RPMI8226 (cell line): ENCODE measurements at regions not wholly inside any gene's neighbourhood (a gene's known extent, or its start where the extent isn't known, plus 50 kb on each side); places are given as distances from the start of the nearest gene placed in this dataset.
"Not testable (repeated sequence)": the region's sequence is repeated elsewhere in the genome, so short reads cannot be mapped to it uniquely, and the experiment has no call there.

Source experiments
- DNase-seq: peaks from one replicate; pipeline ENCODE4 v3.0.0-alpha.2; 2015

DNA sequence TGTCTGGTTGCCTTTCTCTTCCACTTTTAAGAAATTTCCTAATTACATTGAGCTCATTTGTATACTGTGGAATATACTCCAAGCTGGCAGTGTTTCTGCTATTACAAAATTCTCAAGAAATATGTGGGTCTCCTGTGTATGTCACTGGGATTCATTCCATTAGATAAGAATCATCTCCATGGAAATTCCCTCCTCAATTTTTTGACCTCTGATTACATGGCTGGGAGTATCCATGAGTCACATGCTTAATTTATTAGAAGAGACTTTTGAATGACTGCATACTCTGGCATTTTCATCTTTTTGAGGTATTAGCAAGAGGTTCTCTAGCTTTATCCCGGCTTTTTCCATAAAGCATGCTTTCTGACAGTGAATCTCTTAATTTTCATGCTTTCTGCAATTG is 665.5 kb upstream of the CNTNAP5 start:
- no peak for DNase-seq

DNA sequence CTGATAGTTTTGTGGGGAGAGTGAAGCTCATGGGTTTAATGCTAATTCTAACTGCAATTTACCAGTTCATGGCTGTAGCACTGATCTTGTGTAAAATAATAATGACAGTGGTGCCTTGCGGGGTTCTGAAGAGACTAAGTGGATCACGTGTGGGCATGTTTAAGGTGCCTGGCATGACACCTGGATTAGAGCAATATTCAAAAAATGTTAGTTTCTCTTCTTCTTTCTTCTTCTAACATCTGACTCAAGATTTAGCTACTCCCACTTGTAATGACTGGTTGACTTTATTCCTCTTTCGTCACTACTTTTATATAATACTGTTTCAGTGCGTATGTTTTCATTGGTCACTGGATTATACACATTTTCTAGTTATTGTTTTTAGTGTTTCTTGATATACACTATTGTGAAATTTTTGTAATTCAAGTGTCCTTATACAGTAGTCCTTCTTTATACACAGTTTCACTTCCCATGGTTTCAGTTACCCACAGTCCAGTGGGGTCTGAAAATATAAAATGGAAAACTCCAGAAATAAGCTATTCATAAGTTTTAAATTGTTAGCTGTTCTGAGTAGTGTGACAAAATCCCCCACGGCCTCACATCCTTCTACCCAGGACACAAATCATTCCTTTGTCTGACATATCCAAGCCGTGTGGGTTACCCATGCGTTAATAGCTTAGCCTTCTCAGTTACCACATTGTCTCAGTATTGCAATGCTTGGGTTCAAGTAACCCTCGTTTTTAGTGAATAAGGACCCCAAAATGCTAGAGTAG is 662.2 kb upstream of the CNTNAP5 start:
- peak; percentile 3 for DNase-seq

DNA sequence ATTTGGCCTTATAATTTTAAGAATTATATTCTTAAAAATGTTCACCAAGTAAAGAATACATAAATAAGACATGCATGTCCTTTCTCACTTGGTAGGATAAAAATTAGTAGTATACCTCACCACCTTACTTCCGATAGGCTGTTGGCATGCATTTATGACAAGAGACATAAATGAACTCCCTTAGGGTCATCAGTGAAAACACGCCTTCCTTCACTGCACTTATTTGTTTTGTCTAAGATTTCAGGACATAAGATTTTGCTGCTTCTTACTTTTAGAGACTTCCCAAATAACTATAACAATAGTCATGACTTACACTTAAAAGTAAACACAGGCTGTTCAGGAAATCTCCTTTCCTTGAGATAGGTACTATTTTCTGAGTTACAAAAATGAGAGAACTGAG is 661.3 kb upstream of the CNTNAP5 start:
- no peak for DNase-seq

DNA sequence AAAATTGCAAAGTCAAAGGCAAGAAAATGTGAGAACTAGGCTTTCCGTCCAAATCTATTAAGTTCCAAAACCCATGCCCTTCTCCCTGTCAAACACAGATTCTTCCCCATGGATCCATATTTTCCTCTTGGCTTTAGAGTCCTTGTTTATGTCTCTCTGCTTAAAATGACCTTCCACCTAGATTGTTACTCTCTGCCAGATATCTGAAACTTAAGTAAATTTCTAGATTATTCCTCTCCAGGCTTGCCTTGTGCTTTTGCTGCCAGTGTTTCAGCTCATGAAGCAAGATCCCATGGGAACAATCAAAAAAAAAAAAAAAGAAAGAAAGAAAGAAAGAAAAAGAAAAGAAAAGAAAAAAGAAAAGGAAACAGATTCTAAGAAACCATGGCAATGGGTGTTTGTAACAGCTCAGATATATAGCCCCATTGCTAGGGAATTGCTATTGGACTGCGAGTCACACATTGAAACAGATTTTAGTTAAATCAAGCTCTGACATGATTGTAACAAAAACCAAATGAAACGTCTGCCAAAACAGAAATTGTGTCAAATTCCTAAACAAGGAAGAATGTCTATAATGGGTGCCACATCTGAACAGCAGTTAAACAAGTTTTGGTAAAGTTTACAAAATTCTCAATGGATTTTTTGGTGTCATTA is 660.7 kb upstream of the CNTNAP5 start:
- DNase-seq, result no peak

DNA sequence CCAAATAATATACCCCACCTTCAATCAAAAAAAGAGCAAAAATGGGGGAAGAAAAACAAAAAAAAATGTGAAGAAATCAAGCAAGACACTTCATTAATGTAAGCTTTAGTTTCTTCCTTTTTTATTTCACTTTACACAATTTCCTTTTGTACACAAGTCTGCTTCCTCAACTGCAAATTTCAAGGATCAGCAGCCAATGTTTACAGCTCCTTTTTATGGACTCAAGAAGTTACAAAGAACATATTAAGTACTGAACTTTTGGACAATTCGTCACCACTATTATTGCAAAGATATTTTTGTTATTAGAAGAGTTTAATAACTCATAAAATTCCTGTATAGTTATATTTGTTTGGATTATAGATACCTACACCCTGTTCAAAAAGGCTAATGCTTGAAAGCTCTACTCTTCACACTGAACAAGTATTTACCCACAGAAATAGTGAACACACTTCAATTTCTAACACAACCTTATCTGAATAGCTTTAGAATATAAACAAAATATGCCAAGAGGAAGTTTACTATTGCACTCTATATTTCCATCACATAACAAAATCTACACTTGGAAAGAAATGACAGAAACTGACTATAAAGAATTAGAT is 658.7 kb upstream of the CNTNAP5 start:
- no peak for DNase-seq

DNA sequence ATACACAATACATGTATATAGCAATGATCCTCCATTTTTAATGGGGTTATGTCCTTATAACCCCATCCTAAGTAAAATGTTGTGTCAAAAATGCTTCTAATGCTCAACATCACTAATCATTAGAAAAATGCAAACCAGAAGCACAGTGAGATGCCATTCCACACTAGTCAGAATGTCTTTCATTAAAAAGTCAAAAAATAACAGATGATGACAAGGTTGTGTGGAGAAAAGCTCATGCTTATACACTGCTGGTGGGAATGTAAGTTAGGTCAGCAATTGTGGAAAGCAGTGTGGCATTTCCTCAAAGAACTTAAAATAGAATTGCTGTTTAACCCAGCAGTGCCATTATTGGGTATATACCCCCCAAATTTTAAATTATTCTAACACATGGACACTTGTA is 654.9 kb upstream of the CNTNAP5 start:
- DNase-seq, result no peak

DNA sequence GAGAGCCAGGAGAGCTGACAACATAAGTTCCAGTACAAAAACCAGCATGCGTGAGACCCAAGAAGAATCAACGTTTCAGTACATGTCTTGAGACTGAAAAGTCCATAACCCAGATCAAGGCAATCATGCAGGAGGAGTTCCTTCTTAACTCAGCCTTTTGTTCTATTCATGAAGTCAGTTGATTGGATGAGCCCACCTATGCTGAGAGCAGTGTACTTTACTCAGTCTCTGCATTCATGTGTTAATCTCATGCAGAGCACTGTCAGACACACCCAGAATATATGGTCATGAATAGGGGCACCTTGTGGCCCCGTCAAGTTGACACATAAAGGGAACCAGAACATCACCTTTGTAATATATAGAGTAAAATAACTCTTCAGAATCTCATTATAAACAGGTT is 653.6 kb upstream of the CNTNAP5 start:
- DNase-seq, result no peak

DNA sequence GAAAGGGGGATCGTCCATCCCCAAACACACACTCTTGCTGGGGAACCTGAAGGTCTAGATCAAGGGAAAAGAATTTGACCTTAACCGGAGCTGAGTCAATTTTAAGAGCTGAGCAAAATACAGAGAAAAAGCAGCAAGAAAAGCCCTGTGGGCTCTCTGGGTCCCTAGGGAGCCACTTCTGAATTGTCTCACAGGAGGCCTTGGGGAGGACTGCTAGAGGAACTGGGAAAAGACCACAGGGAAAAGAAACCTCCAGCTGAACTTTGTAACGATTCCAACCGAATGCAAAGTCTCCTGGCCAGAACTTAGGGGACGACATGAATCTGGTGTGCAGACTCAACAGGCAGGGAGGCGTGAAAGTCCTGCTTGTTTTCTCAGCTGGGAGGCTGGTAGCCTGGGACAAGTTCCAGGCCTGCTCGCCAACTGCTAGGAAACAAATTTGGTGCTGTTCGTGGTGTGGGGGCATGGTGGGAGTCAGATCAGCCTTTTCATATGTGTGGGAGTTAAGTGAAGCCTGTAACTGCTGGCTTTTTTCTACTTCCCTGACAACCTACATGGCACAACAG is 644.6 kb upstream of the CNTNAP5 start:
- DNase-seq, result no peak

DNA sequence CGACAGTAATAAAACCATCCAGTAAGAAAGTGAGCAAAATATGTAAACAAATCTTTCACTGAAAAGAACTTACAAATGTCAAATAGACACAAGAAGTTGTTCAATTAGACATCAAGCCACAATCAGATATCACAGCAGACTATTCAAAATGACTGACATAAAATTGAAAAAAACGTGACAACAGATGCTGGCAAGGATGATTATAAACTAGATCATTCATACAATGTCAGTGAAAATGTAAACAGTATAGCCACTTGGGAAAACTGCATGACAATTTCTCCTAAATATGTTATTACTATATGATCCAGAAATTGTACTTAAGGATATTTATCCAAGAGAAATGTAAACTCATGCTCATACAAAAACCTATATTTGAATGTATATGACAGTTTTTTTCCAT is 609.4 kb upstream of the CNTNAP5 start:
- no peak for DNase-seq

DNA sequence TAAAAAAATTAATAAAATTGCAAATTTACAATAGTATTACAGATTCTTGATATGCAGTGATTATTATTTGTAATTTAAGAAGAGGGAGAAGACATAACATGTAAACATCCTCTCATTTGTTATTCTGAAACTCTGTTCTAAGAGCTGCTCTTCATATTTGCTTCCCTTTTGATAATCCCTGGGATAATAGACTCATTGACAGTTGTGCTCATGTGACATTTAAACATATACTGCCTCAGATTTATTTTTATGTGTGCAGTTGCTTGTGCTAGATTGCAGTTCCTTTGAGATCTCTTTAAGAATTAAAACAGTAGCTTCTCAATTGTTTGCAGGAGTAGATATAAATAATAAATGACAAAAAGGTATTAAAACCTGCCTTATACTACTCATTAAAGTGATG is 605.1 kb upstream of the CNTNAP5 start:
- no peak for DNase-seq

DNA sequence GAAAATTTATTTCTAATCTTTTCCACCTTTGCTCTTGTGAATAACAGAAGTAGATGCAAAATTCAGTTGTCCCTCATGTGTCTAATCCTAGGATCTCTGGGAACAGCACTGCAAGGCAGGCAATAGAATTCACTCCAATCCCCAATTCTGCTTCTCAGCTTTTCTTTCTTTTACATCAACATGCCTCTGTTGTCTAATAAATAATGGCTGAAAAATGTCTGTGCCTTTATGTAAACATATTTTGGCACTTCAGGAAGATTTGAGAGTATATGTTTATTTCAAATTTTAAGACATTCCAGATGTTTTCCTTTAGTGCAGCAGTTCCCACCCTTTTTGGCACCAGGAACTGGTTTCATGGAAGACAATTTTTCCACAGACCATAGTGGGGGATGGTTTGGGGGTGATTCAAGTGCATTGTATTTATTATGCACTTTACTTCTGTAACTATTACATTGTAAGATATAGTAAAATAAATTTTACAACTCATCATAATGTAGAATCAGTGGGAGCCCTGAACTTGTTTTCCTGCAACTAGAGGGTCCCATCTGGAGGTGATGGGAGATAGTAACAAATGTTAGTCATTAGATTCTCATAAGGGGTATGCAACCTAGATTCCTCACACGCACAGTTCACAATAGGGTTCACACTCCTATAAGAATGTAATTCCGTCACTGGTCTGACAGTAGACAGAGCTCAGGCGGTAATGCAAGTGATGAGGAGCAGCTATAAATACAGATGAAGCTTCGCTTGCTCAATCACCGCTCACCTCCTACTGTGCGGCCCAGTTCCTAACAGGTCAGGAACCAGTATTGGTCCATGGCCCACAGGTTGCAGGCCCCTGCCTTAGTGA is 590.3 kb upstream of the CNTNAP5 start:
- DNase-seq, result no peak

DNA sequence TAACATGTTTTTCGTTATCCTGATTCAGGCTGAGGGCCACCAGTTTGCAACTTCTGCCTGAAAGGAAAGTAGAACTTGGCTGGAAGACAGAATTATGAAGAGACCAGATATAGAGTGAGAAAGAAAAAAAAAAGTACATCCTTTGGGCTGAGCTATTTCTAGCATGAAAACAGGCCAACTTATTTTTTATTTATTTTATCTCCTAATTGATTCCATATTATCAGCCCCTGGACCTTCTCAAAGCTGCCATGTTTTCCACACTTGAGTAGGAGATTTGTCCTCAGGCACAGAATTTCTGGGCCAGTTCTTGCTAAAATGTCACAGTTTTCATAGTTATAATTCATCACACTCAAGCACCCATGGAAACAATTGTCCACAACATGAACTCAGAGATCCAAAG is 586.8 kb upstream of the CNTNAP5 start:
- DNase-seq, result no peak

DNA sequence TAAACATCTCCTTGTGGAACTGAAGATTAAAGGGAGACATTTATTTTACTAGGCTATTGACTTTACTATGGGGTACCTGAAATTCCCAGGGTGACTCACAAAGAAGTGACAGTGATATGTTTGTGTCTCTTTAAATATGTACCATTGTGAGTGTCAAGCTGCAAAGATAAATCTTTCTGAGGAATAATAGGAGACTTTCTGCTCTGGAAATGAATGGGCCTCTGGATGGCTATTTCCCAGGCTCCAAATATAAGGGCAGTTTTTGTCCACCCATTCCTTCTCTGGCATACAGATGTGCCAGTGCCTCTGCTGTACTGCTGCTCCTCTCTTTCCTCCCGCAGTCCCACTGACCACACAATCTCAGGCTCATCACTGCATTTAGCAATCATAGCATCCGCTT is 586.4 kb upstream of the CNTNAP5 start:
- no peak for DNase-seq

DNA sequence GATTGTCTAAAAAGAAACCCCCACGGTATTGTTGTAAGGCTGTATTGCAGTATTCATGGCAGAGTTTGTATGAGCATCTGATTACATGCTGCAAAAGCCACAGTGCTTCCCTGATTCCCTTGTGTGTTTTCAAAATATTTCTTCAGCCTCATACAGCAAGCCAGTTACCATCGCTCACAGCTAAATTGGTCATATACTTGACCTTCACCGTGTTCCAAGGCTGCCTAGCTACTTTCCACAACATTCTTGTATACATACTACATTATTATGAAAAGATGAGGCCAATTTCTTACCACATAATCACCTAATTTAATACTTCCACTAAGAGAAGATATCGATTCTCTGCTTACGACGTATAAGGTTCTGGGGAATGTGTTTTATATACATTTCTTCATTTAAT is 576.3 kb upstream of the CNTNAP5 start:
- DNase-seq, result no peak

DNA sequence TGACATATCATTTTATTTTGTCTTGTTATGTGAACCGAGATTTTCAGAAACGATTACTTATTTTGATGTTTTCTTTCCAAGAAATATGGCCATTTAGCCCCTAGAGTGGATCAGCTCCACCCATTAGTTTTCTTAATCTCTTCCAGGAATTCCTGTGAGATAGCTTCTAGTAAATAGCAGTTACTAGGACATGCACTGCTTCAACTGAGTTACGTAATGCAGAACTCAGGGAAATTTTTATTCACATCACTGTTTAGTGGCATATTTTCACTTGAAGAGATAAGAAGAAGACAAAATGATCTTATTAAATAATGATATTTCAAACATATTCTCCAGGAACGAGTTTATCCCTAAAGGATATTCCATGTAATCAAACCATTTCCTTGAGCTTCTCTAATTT is 573.5 kb upstream of the CNTNAP5 start:
- no peak for DNase-seq

DNA sequence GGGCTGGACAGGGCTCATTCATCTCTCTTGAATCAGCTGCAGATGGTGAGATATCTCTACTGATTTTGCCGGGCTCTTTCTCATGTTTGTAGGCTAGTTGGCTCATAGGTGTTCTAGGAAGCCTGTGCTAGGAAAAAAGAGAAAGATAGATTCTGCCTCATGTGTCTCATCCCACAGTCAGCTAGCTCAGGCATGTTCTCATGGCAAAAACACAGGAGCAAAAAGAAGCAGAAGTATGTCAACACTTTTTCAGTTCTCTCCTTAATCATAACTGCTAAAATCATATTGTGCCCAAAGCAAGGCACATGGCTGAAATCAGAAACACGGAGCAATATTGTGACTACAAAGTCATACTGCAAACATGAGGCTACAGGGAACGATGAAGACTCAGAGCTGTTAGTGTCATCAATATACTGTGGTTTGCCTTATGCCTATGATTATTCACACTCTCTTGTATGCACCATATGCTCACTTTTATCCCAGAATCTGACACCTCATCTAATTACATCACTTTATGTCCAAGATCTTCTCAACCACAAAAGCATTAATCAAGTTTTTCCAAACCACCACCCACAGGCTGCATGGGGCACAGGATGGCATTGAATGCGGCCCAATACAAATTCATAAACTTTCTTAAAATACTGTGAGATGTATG is 571.9 kb upstream of the CNTNAP5 start:
- DNase-seq, result no peak

DNA sequence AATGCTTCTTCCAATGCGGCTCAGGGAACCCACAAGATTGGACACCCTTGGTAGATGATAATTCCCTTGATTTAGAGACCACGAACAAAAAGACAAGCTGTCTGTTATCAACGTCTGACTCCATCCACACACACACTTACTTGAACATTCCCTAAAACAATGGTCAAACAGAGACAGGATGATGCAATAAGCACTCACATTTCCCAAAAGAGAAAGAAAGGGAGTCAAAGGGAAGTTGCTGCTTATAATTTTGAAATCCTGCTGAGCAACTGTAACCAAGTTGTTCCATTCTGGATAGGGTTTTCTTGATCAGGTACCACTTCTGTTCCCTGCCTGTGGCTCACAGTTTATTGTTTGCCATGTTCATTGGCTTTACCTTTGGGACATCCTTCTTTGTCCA is 571.3 kb upstream of the CNTNAP5 start:
- DNase-seq, result no peak

DNA sequence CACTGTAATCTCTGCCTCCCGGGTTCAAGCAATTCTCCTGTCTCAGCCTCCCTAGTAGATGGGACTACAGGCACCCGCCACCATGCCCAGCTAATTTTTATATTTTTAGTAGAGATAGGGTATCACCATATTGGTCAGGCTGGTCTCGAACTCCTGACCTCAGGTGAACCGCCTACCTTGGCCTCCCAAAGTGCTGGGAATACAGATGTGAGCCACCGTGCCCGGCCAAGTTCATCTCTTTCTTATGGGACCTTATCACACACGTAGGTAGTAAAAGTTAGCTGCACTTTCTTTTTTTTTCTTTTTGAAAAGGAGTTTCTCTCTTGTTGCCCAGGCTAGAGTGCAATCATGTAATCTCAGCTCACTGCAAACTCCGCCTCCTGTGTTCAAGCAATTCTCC is 569.9 kb upstream of the CNTNAP5 start:
- not testable (repeated sequence) for DNase-seq

DNA sequence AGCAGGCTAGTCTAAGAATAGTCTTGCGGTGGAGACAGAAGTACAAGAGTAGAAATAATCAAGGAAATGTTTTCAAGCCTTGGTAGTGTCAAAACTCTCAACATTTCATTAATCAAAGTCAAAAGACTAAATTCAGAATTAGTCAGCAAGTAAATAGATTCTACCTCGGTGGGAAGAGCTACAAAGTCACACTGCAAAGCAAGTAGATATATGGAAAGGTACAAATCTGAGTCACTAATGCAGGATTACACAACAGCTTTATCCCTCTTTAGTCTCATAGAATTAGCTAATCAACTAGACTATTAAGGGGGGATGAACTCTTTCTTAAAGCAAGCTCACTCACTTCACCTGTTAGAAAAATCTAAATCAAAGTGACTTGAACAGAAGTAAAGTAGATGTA is 568.7 kb upstream of the CNTNAP5 start:
- DNase-seq, result no peak

DNA sequence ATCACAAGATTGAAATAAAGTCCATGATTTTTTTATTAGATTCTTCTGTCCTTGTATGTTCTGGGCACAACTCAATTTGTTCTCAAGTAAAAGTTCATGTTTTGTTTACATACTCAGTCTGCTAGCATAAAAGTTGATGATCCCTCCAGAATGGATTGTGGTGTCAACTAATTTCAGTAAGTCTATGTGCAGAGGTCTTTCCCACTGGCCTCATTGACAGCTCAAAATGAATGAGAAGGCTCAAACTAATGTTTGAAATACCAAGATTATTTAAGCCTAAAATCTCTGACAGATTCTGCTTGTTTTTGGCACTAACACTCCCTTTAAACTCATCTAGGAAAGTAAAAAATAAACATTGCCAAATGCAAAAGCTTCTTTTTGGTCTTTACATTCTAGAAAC is 561.2 kb upstream of the CNTNAP5 start:
- DNase-seq, result no peak

DNA sequence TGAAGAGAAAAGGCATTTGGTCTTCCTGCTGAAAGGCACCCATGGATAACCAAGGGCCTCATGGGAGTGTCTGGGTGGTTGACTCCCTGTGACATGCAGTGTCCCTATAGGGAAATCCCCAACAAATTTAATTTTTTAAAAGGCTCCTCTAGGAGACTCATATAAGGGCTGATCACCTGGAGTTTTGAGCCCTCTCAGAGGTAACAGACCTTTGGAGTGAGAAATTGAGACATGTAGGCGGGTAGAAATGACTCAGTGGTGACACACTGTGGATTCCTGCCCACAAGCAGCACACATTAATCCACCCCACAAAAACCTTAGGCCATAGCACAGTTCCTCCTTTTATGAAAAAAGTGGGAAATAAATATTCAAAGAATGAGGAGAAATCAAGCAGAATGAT is 557.0 kb upstream of the CNTNAP5 start:
- DNase-seq, result no peak

DNA sequence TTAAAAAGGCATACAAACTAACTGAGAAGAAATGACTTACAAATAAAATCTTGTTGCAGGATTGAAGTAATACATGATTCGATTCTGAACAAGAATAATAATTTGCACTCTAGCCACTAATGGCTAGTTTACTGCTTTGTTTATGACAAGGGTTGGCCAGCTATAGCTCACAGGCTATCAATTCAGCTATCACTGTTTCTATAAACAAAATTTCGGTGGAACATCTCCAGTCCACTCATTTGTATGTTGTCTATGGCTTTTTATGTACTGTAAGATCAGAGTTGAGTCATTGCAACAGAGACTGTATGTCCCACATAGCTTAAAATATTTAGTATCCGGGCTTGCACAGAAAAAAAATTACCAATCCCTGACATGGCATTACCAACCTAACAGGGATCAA is 543.7 kb upstream of the CNTNAP5 start:
- DNase-seq, result no peak

DNA sequence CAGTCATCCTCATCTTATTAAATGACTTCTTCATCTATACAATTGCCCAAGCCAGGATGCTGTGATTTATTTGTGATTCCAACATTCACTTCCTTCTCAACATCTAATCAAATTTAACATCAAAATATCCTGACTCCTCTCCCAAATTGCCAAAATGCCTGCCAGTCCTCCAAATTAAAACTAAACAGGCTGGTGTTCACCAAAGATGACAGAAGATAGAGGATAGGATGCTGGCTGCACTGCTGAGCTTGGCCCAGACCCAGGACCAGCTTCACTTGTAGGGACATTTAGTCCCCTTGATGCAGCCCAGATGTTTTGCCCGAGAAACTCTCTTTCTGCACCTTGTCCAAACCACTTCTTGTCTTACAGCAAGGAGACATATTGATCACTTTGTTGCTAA is 540.0 kb upstream of the CNTNAP5 start:
- DNase-seq, result no peak
